ENCODE measurements at regions not wholly inside any gene's neighbourhood (a gene's known extent, or its start where the extent isn't known, plus 50 kb on each side); places are given as distances from the start of the nearest gene placed in this dataset.
"Not testable (repeated sequence)": the region's sequence is repeated elsewhere in the genome, so short reads cannot be mapped to it uniquely, and the experiment has no call there.

- H3K9ac ChIP-seq (ENCODE audit: low read length), result no peak overlapping the region
- no peaks in the 10 kb centered on the region for H3K4me1 ChIP-seq (ENCODE audit: control insufficient read depth in 1 of 2, insufficient read depth in 2 of 2, low read length in 2 of 2)
- H3K27ac ChIP-seq (ENCODE audit: low read depth, low read length), result no peak overlapping the region
- H3K36me3 ChIP-seq (ENCODE audit: control insufficient read depth in 1 of 2, insufficient read depth in 2 of 2, low read length in 2 of 2), result no peaks in the 10 kb centered on the region
- intact Hi-C loops (cut with micrococcal nuclease), result no loop called here
- TF ChIP-seq SIN3A (IDR thresholded peaks at IDR 0.05; ENCODE audit: low read depth), result no peak
- TF ChIP-seq ZBTB33 (IDR thresholded peaks at IDR 0.05; ENCODE audit: extremely low read depth, insufficient replicate concordance, low read length), result no peak
- no peak for TF ChIP-seq TCF7L2 (IDR thresholded peaks at IDR 0.05; ENCODE audit: borderline replicate concordance, extremely low read depth, insufficient read depth, insufficient read length)
- TF ChIP-seq RAD21 (IDR thresholded peaks at IDR 0.05; ENCODE audit: low read depth), result no peak
- TF ChIP-seq CTCF (IDR thresholded peaks at IDR 0.05 in 2 of 3, conservative IDR thresholded peaks at IDR 0.05 in 1 of 3; ENCODE audit: borderline replicate concordance in 1 of 3, insufficient read depth in 1 of 3, low read depth in 2 of 3, low read length in 2 of 3), result no peak
- TF ChIP-seq YY1 (IDR thresholded peaks at IDR 0.05; ENCODE audit: extremely low read depth, insufficient replicate concordance, low read depth, low read length), result no peak
- no peak for TF ChIP-seq JUND (IDR thresholded peaks at IDR 0.05)
- TF ChIP-seq ZFX (IDR thresholded peaks at IDR 0.05), result no peak
- no peak for TF ChIP-seq SP1 (IDR thresholded peaks at IDR 0.05; ENCODE audit: low read depth)
- TF ChIP-seq POLR2AphosphoS5 (IDR thresholded peaks at IDR 0.05; ENCODE audit: low read depth, low read length), result no peak
- TF ChIP-seq EGR1 (IDR thresholded peaks at IDR 0.05; ENCODE audit: low read depth), result no peak
- TF ChIP-seq MAX (IDR thresholded peaks at IDR 0.05), result no peak
- TF ChIP-seq EZH2phosphoT487 (IDR thresholded peaks at IDR 0.05; ENCODE audit: borderline replicate concordance), result no peak
- no peak for TF ChIP-seq ZNF274 (IDR thresholded peaks at IDR 0.05; ENCODE audit: low read depth, low read length)
- no peak for TF ChIP-seq CEBPB (IDR thresholded peaks at IDR 0.05; ENCODE audit: low read depth)
- TF ChIP-seq FOSL1 (IDR thresholded peaks at IDR 0.05; ENCODE audit: low read depth), result no peak
- no peak for TF ChIP-seq ATF3 (IDR thresholded peaks at IDR 0.05)
- TF ChIP-seq SRF (IDR thresholded peaks at IDR 0.05; ENCODE audit: low read depth), result no peak
- no peak for TF ChIP-seq ELF1 (IDR thresholded peaks at IDR 0.05; ENCODE audit: borderline replicate concordance, low read depth)
- no peak overlapping the region for H3K4me2 ChIP-seq (ENCODE audit: low read length)
- H3K4me3 ChIP-seq (replicated peaks in 1 of 2; ENCODE audit: low read depth in 1 of 2, low read length in 2 of 2), result no peak overlapping the region
- POLR2A ChIA-PET, result no interaction called here
- H4K20me1 ChIP-seq (ENCODE audit: insufficient read depth), result no peaks in the 10 kb centered on the region
- H3K27me3 ChIP-seq (ENCODE audit: insufficient read depth, low read length), result no peaks in the 10 kb centered on the region
- DNase-seq (ENCODE audit: low read depth, low spot score) (no peak), ATAC-seq (no peak)
- H3K9me3 ChIP-seq (ENCODE audit: control insufficient read depth in 1 of 2, insufficient read depth in 1 of 2, low read depth in 1 of 2, low read length in 2 of 2), result no peaks in the 10 kb centered on the region
- BruUV-seq (replicated peaks), result no TSS peak
- CTCF ChIA-PET, result no interaction called here
- H3K79me2 ChIP-seq (ENCODE audit: insufficient read depth, low read length), result no peaks in the 10 kb centered on the region
- H3K9me2 ChIP-seq (ENCODE audit: insufficient read depth), result no peaks in the 10 kb centered on the region
- no peak overlapping the region for H2AFZ ChIP-seq (ENCODE audit: low read depth, low read length, poor library complexity, severe bottlenecking)
- RAD21 ChIA-PET (ENCODE audit: low non-redundant PET in 1 of 2, low total read pairs in 2 of 2, uncharacterized antibody in 2 of 2, unreplicated experiment in 2 of 2), result no interaction called here
These were observed 143.9 kb upstream of the SLC1A3 start for GRCh38 chr5:36462295-36463021.

- intact Hi-C loops (cut with micrococcal nuclease); H3K79me2 ChIP-seq (ENCODE audit: insufficient read depth, low read length); H3K9me3 ChIP-seq (ENCODE audit: control insufficient read depth in 1 of 2, insufficient read depth in 1 of 2, low read depth in 1 of 2, low read length in 2 of 2); H3K4me2 ChIP-seq (ENCODE audit: low read length); H3K4me1 ChIP-seq (ENCODE audit: control insufficient read depth in 1 of 2, insufficient read depth in 2 of 2, low read length in 2 of 2); DNase-seq (ENCODE audit: low read depth, low spot score); POLR2A ChIA-PET; H3K4me3 ChIP-seq (replicated peaks in 1 of 2; ENCODE audit: low read depth in 1 of 2, low read length in 2 of 2); H3K9ac ChIP-seq (ENCODE audit: low read length); H3K27me3 ChIP-seq (ENCODE audit: insufficient read depth, low read length); H3K27ac ChIP-seq (ENCODE audit: low read depth, low read length); BruUV-seq (replicated peaks); RAD21 ChIA-PET (ENCODE audit: low non-redundant PET in 1 of 2, low total read pairs in 2 of 2, uncharacterized antibody in 2 of 2, unreplicated experiment in 2 of 2); H4K20me1 ChIP-seq (ENCODE audit: insufficient read depth); H3K9me2 ChIP-seq (ENCODE audit: insufficient read depth); CTCF ChIA-PET; ATAC-seq; H3K36me3 ChIP-seq (ENCODE audit: control insufficient read depth in 1 of 2, insufficient read depth in 2 of 2, low read length in 2 of 2); H2AFZ ChIP-seq (ENCODE audit: low read depth, low read length, poor library complexity, severe bottlenecking): not testable (repeated sequence)
These were observed 130.5 kb upstream of the SLC1A3 start for GRCh38 chr5:36475942-36476341.

Measured in HCT116 (cell line).